ENCODE measurements at regions not wholly inside any gene's neighbourhood (a gene's known extent, or its start where the extent isn't known, plus 50 kb on each side); places are given as distances from the start of the nearest gene placed in this dataset.

GRCh38 chr14:22113401-22113800 lies 439.8 kb upstream of the OR4E1 start:
- in situ Hi-C loops (cut with MboI): no loop called here
- Histone ChIP-seq H3K4me3 (no peak overlapping the region), H3K9ac (ENCODE audit: control insufficient read depth, insufficient read depth, low read length) (no peak overlapping the region), H3K36me3 (ENCODE audit: control insufficient read depth in 2 of 2, insufficient read depth in 2 of 2, low read length in 1 of 2) (no peaks in the 10 kb centered on the region), H3K27me3 (replicated peaks in 1 of 2; ENCODE audit: control insufficient read depth in 2 of 2, insufficient read depth in 2 of 2, low read length in 1 of 2) (no peaks in the 10 kb centered on the region), H4K20me1 (ENCODE audit: control insufficient read depth, insufficient read depth) (no peaks in the 10 kb centered on the region), H3K4me1 (ENCODE audit: control insufficient read depth, insufficient read depth, low read length) (peaks cover 3% of the 10 kb centered on the region; the same call in 1 of the 2 replicates), H3K9me3 (replicated peaks; ENCODE audit: control insufficient read depth, insufficient read depth, low read length) (no peaks in the 10 kb centered on the region), H3K79me2 (ENCODE audit: control insufficient read depth, insufficient read depth, low read length) (no peaks in the 10 kb centered on the region), H3K4me2 (ENCODE audit: control insufficient read depth, insufficient read depth) (no peak overlapping the region), H3K27ac (ENCODE audit: control insufficient read depth, insufficient read depth) (no peak overlapping the region), H2AFZ (ENCODE audit: control insufficient read depth, low read depth, low read length) (no peak overlapping the region)
- no TSS peak for BruUV-seq (replicated peaks)
- CTCF ChIA-PET: interaction anchor here (0.6 to 4.1 kb wide), 8 partner anchors 9 to 457 kb away, joined by 3 to 32 read pairs (median 4); no protein-coding TSS in a partner anchor
- RAD21 ChIA-PET (ENCODE audit: unreplicated experiment): interaction anchor here (0.9 kb wide), 1 partner anchor 50 kb away, joined by 4 read pairs; no protein-coding TSS in a partner anchor
- TF ChIP-seq ZNF274 (IDR thresholded peaks at IDR 0.05; ENCODE audit: insufficient read depth, insufficient read length) (no peak), HDAC2 (IDR thresholded peaks at IDR 0.05) (no peak), IRF3 (IDR thresholded peaks at IDR 0.05) (no peak), JUNB (IDR thresholded peaks at IDR 0.05) (no peak), POLR2A (IDR thresholded peaks at IDR 0.05; ENCODE audit: low read depth, low read length) (no peak), MTA2 (IDR thresholded peaks at IDR 0.05; ENCODE audit: low read depth) (no peak), GABPA (IDR thresholded peaks at IDR 0.05; ENCODE audit: low read depth) (no peak), MEF2B (IDR thresholded peaks at IDR 0.05; ENCODE audit: partially characterized antibody, poor library complexity, severe bottlenecking) (no peak), SP1 (IDR thresholded peaks at IDR 0.05; ENCODE audit: low read depth, low read length) (no peak), ZBTB4 (CRISPR knock-in tag; IDR thresholded peaks at IDR 0.05) (no peak), SMAD1 (IDR thresholded peaks at IDR 0.05; ENCODE audit: low read depth, partially characterized antibody) (no peak), RUNX3 (IDR thresholded peaks at IDR 0.05; ENCODE audit: low read length) (no peak), PAX8 (IDR thresholded peaks at IDR 0.05) (no peak), NBN (IDR thresholded peaks at IDR 0.05) (no peak), HCFC1 (IDR thresholded peaks at IDR 0.05; ENCODE audit: low read length) (no peak), EED (IDR thresholded peaks at IDR 0.05; ENCODE audit: low read depth) (no peak), WRNIP1 (IDR thresholded peaks at IDR 0.05; ENCODE audit: borderline replicate concordance, low read depth, low read length) (no peak), FOXM1 (IDR thresholded peaks at IDR 0.05; ENCODE audit: low read depth, low read length) (no peak)
- SMC1A ChIA-PET (ENCODE audit: uncharacterized antibody, unreplicated experiment): interaction anchor here (0.6 kb wide), 1 partner anchor 581 kb away, joined by 3 read pairs; no protein-coding TSS in a partner anchor
- no peak for FAIRE-seq
- WGBS (ENCODE audit: insufficient coverage, insufficient replicate concordance, low lambda C conversion rate, missing lambda C conversion rate): 91% methylated on average over 13 of the region's 13 CpGs
- no peak for DNase-seq (ENCODE audit: low read depth, low spot score)
- intact Hi-C loops (cut with micrococcal nuclease; ENCODE audit: unreplicated experiment): no loop called here
- no peak for ATAC-seq
- POLR2A ChIA-PET: no interaction called here
